ENCODE measurements at regions not wholly inside any gene's neighbourhood (a gene's known extent, or its start where the extent isn't known, plus 50 kb on each side); places are given as distances from the start of the nearest gene placed in this dataset.
A peak's percentile ranks its signal among the peaks of the same experiment; 100 is the strongest.
"Not testable (repeated sequence)": the region's sequence is repeated elsewhere in the genome, so short reads cannot be mapped to it uniquely, and the experiment has no call there.

GRCh38 chr12:127038761-127039160 lies 1228.2 kb upstream of the TMEM132C start:
- no peaks in the 10 kb centered on the region for H3K9me3 ChIP-seq (ENCODE audit: low read length)
- no peak overlapping the region for H3K27ac ChIP-seq (ENCODE audit: low read length)
- no peak overlapping the region for H2AFZ ChIP-seq (ENCODE audit: low read length)
- no peak for DNase-seq
- H3K9me2 ChIP-seq (replicated peaks; ENCODE audit: insufficient read depth, low read length): no peaks in the 10 kb centered on the region
- H3K4me1 ChIP-seq (ENCODE audit: low read length): no peaks in the 10 kb centered on the region
- H3K36me3 ChIP-seq (ENCODE audit: insufficient read depth, low read length): no peaks in the 10 kb centered on the region
- H3K79me2 ChIP-seq (ENCODE audit: low read length): no peaks in the 10 kb centered on the region
- no peak overlapping the region for H3K9ac ChIP-seq (ENCODE audit: low read length)
- no peak overlapping the region for H3K4me2 ChIP-seq (ENCODE audit: low read depth, low read length, poor library complexity, severe bottlenecking)
- no peak overlapping the region for H3K4me3 ChIP-seq (ENCODE audit: low read length)
- no peaks in the 10 kb centered on the region for H3K27me3 ChIP-seq (ENCODE audit: low read length)
- H4K20me1 ChIP-seq (ENCODE audit: insufficient read depth, low read depth, low read length): no peaks in the 10 kb centered on the region

- H3K79me2 ChIP-seq (ENCODE audit: low read length): no peaks in the 10 kb centered on the region
- no peaks in the 10 kb centered on the region for H3K36me3 ChIP-seq (ENCODE audit: insufficient read depth, low read length)
- H3K9ac ChIP-seq (ENCODE audit: low read length): no peak overlapping the region
- H3K4me2 ChIP-seq (ENCODE audit: low read depth, low read length, poor library complexity, severe bottlenecking): no peak overlapping the region
- H4K20me1 ChIP-seq (ENCODE audit: insufficient read depth, low read depth, low read length): no peaks in the 10 kb centered on the region
- no peaks in the 10 kb centered on the region for H3K9me3 ChIP-seq (ENCODE audit: low read length)
- H2AFZ ChIP-seq (ENCODE audit: low read length): no peak overlapping the region
- DNase-seq: peak; percentile 47
- H3K27me3 ChIP-seq (ENCODE audit: low read length): no peaks in the 10 kb centered on the region
- H3K4me3 ChIP-seq (ENCODE audit: low read length): no peak overlapping the region
- no peaks in the 10 kb centered on the region for H3K9me2 ChIP-seq (replicated peaks; ENCODE audit: insufficient read depth, low read length)
- no peaks in the 10 kb centered on the region for H3K4me1 ChIP-seq (ENCODE audit: low read length)
- no peak overlapping the region for H3K27ac ChIP-seq (ENCODE audit: low read length)
These were observed 1224.9 kb upstream of the TMEM132C start for GRCh38 chr12:127041985-127042625.

- no peak overlapping the region for H2AFZ ChIP-seq (ENCODE audit: low read length)
- H3K79me2 ChIP-seq (ENCODE audit: low read length): no peaks in the 10 kb centered on the region
- H4K20me1 ChIP-seq (ENCODE audit: insufficient read depth, low read depth, low read length): no peaks in the 10 kb centered on the region
- no peak overlapping the region for H3K9ac ChIP-seq (ENCODE audit: low read length)
- H3K9me2 ChIP-seq (replicated peaks; ENCODE audit: insufficient read depth, low read length): no peaks in the 10 kb centered on the region
- H3K4me3 ChIP-seq (ENCODE audit: low read length): no peak overlapping the region
- no peak overlapping the region for H3K27ac ChIP-seq (ENCODE audit: low read length)
- H3K4me2 ChIP-seq (ENCODE audit: low read depth, low read length, poor library complexity, severe bottlenecking): no peak overlapping the region
- H3K9me3 ChIP-seq (ENCODE audit: low read length): no peaks in the 10 kb centered on the region
- no peaks in the 10 kb centered on the region for H3K36me3 ChIP-seq (ENCODE audit: insufficient read depth, low read length)
- no peaks in the 10 kb centered on the region for H3K27me3 ChIP-seq (ENCODE audit: low read length)
- DNase-seq: no peak
- no peaks in the 10 kb centered on the region for H3K4me1 ChIP-seq (ENCODE audit: low read length)
These were observed 1223.2 kb upstream of the TMEM132C start for GRCh38 chr12:127043731-127044130.

GRCh38 chr12:127044836-127045235 lies 1222.1 kb upstream of the TMEM132C start:
- Histone ChIP-seq H3K36me3 (ENCODE audit: insufficient read depth, low read length) (no peaks in the 10 kb centered on the region), H3K27me3 (ENCODE audit: low read length) (no peaks in the 10 kb centered on the region), H3K9me3 (ENCODE audit: low read length) (no peaks in the 10 kb centered on the region), H3K27ac (ENCODE audit: low read length) (no peak overlapping the region), H3K9me2 (replicated peaks; ENCODE audit: insufficient read depth, low read length) (no peaks in the 10 kb centered on the region), H3K4me2 (ENCODE audit: low read depth, low read length, poor library complexity, severe bottlenecking) (no peak overlapping the region), H3K4me3 (ENCODE audit: low read length) (no peak overlapping the region), H4K20me1 (ENCODE audit: insufficient read depth, low read depth, low read length) (no peaks in the 10 kb centered on the region), H2AFZ (ENCODE audit: low read length) (no peak overlapping the region), H3K79me2 (ENCODE audit: low read length) (no peaks in the 10 kb centered on the region), H3K4me1 (ENCODE audit: low read length) (no peaks in the 10 kb centered on the region), H3K9ac (ENCODE audit: low read length) (no peak overlapping the region)
- no peak for DNase-seq

- no peak overlapping the region for H3K27ac ChIP-seq (ENCODE audit: low read length)
- H3K9me2 ChIP-seq (replicated peaks; ENCODE audit: insufficient read depth, low read length): no peaks in the 10 kb centered on the region
- H3K9ac ChIP-seq (ENCODE audit: low read length): no peak overlapping the region
- DNase-seq: peak; percentile 40
- H3K79me2 ChIP-seq (ENCODE audit: low read length): no peaks in the 10 kb centered on the region
- H3K4me1 ChIP-seq (ENCODE audit: low read length): no peaks in the 10 kb centered on the region
- H3K27me3 ChIP-seq (ENCODE audit: low read length): no peaks in the 10 kb centered on the region
- H3K36me3 ChIP-seq (ENCODE audit: insufficient read depth, low read length): no peaks in the 10 kb centered on the region
- H3K9me3 ChIP-seq (ENCODE audit: low read length): no peaks in the 10 kb centered on the region
- no peaks in the 10 kb centered on the region for H4K20me1 ChIP-seq (ENCODE audit: insufficient read depth, low read depth, low read length)
- no peak overlapping the region for H2AFZ ChIP-seq (ENCODE audit: low read length)
- no peak overlapping the region for H3K4me3 ChIP-seq (ENCODE audit: low read length)
- H3K4me2 ChIP-seq (ENCODE audit: low read depth, low read length, poor library complexity, severe bottlenecking): no peak overlapping the region
These were observed 1220.5 kb upstream of the TMEM132C start for GRCh38 chr12:127046467-127046866.

- Histone ChIP-seq H3K79me2 (ENCODE audit: low read length) (no peaks in the 10 kb centered on the region), H3K4me3 (ENCODE audit: low read length) (no peak overlapping the region), H3K27me3 (ENCODE audit: low read length) (no peaks in the 10 kb centered on the region), H3K9me2 (replicated peaks; ENCODE audit: insufficient read depth, low read length) (no peaks in the 10 kb centered on the region), H3K4me1 (ENCODE audit: low read length) (no peaks in the 10 kb centered on the region), H3K27ac (ENCODE audit: low read length) (no peak overlapping the region), H3K4me2 (ENCODE audit: low read depth, low read length, poor library complexity, severe bottlenecking) (no peak overlapping the region), H3K9me3 (ENCODE audit: low read length) (no peaks in the 10 kb centered on the region), H4K20me1 (ENCODE audit: insufficient read depth, low read depth, low read length) (no peaks in the 10 kb centered on the region), H3K9ac (ENCODE audit: low read length) (no peak overlapping the region), H2AFZ (ENCODE audit: low read length) (no peak overlapping the region), H3K36me3 (ENCODE audit: insufficient read depth, low read length) (no peaks in the 10 kb centered on the region)
- no peak for DNase-seq
These were observed 1218.9 kb upstream of the TMEM132C start for GRCh38 chr12:127048057-127048456.

- not testable (repeated sequence) for H3K27ac ChIP-seq (ENCODE audit: low read length); H3K4me2 ChIP-seq (ENCODE audit: low read depth, low read length, poor library complexity, severe bottlenecking); H3K79me2 ChIP-seq (ENCODE audit: low read length); H3K9me3 ChIP-seq (ENCODE audit: low read length); H3K27me3 ChIP-seq (ENCODE audit: low read length); H2AFZ ChIP-seq (ENCODE audit: low read length); H3K36me3 ChIP-seq (ENCODE audit: insufficient read depth, low read length); H3K4me1 ChIP-seq (ENCODE audit: low read length); H3K4me3 ChIP-seq (ENCODE audit: low read length); H3K9ac ChIP-seq (ENCODE audit: low read length); H3K9me2 ChIP-seq (replicated peaks; ENCODE audit: insufficient read depth, low read length); H4K20me1 ChIP-seq (ENCODE audit: insufficient read depth, low read depth, low read length); DNase-seq
These were observed 1218.4 kb upstream of the TMEM132C start for GRCh38 chr12:127048525-127048924.

- H4K20me1 ChIP-seq (ENCODE audit: insufficient read depth, low read depth, low read length): no peaks in the 10 kb centered on the region
- H3K9me3 ChIP-seq (ENCODE audit: low read length): no peaks in the 10 kb centered on the region
- no peaks in the 10 kb centered on the region for H3K79me2 ChIP-seq (ENCODE audit: low read length)
- no peak overlapping the region for H3K9ac ChIP-seq (ENCODE audit: low read length)
- no peak overlapping the region for H2AFZ ChIP-seq (ENCODE audit: low read length)
- no peaks in the 10 kb centered on the region for H3K9me2 ChIP-seq (replicated peaks; ENCODE audit: insufficient read depth, low read length)
- no peak overlapping the region for H3K4me3 ChIP-seq (ENCODE audit: low read length)
- no peaks in the 10 kb centered on the region for H3K36me3 ChIP-seq (ENCODE audit: insufficient read depth, low read length)
- no peaks in the 10 kb centered on the region for H3K27me3 ChIP-seq (ENCODE audit: low read length)
- H3K27ac ChIP-seq (ENCODE audit: low read length): no peak overlapping the region
- no peak overlapping the region for H3K4me2 ChIP-seq (ENCODE audit: low read depth, low read length, poor library complexity, severe bottlenecking)
- no peak for DNase-seq
- H3K4me1 ChIP-seq (ENCODE audit: low read length): no peaks in the 10 kb centered on the region
These were observed 1215.8 kb upstream of the TMEM132C start for GRCh38 chr12:127051139-127051538.
